Fibroblast of gingiva (primary cell): ENCODE measurements at regions not wholly inside any gene's neighbourhood (a gene's known extent, or its start where the extent isn't known, plus 50 kb on each side); places are given as distances from the start of the nearest gene placed in this dataset.
"Not testable (repeated sequence)": the region's sequence is repeated elsewhere in the genome, so short reads cannot be mapped to it uniquely, and the experiment has no call there.

ENCODE experiments used
- DNase-seq: peaks from one replicate; pipeline ENCODE4 v3.0.0-alpha.2; 2011; ENCODE audit warnings: low read depth

DNA sequence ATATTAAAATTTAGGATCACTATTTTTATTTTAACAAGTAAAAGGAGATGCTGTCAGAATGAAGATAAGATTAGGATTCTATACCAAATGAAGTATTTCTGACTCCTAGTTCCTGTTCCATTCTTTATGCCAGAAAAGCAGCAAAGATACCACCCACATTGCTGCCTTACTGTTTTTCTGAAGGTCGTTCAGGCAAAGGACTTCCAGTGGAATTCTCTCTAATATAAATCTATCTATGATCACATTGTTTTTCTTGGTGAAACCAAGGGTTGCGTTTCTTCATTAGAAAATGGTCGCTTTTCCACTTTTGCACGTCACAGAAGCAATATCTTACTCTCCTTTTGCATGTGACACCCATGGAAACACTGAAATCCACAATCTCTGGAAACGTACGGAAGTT lies 594.8 kb upstream of the ADGRL2 start:
- no peak for DNase-seq

DNA sequence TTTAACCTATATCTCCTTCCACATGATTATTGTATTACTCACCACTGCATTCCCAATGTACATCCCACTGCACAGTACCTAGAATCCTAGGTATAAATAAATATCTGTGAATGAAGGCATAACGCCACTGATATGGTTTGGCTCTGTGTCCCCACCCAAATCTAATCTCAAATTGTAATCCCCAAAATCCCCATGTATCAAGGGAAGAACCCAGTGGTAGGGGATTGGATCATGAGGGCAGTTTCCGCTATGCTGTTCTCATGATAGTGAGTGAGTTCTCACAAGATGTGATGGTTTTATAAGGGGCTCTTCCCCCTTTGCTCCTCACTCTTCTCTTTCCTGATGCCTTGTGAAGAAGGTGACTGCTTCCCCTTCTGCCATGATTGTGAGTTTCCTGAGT lies 599.0 kb upstream of the ADGRL2 start:
- DNase-seq, result no peak

DNA sequence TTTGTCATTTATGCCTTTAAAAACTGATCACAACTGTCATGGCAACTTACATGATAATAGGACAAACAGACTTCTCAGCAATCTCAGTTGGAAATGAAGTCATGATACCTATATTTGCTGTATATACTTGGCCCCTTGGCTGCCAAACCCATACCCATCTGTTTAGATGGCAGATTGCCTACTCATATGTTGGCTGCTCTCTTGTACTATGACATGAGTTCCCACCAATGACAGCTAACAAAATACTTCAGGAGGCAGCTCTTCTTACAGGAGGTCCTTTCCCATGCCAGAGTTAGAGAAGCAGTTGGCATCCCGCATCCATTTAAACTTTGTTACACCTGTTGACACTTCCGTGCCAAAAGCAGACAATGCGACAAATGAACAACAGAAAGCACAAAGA lies 603.1 kb upstream of the ADGRL2 start:
- DNase-seq, result no peak

DNA sequence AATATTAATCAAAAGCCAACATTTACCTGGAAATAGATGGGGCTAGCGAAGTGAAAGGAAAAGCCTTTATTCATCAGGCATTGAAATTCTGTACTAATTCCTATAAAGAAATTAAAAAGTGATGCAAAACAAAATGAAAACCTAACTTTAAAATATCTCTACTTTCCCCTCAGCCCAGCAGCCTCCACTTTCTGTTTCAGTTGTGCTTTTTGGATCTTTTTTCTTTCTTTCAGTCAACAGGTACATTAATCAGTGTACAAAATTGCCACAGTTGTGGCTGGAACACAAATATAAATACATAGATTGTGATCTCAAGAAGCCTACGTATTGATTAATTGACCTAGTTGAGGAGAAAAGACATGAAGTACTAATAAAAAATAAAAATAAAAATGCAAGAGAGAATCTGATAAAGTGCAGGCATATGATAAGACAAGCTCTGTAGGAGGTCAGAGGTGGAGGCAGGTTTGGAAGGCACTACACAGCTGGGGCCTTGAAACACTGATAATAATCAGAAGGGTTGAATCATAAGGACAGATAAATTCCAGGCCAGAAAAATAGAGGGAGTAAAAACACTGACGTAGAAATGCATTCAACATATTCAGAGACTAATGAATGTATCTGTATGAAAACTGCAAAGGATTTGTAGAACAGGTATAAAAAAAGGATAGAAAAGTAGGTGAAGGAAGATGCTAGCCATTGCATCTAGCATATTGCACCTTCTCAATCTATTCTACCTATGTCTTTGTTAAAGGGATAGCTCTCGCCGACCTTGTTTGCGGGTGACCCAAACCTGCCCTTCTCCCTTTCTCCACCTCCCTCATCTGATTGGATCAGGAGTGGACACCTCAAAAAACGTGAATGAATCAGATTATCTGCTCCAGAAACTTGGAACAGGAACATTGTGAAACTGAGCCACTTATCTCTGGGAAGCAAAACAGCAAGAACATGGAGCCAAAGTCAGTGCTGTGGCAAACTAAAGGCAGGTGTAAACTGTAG lies 607.8 kb upstream of the ADGRL2 start:
- no peak for DNase-seq

DNA sequence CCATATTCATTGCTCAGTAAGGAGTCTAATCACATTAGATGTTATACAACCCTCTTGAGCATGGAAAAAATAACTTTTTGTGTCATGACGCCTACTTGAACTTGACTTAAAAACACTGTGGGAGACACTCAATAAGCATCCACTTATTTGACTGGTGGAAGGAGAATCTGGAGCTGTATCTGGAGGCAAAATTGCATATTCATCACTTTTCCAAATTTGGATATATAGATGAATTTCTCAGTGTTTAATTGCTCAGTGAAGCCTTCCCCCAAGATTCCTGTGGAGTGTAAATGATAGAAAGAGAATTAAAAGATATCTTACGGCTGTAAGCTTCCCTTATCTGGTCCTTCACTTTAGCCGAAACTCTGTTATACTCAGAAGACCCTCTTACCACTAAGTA lies 610.7 kb upstream of the ADGRL2 start:
- DNase-seq, result no peak

DNA sequence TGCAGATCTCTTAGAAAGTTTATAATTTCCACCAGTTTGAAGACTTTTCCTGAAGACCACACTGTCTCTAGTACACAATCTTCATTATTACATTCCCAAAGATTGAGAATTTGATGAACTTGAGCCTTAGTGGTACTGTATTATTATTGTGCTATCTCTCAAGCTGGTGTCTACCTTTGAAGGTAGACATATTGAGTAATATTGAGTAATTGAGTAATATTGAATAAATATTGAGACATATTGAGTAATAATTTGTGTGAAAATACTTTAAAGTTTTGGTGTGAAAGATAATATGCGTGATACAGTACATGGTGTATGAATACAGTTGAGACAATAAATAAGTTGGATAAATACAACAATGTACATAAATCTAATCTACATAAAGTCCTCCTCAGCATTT lies 613.1 kb upstream of the ADGRL2 start:
- no peak for DNase-seq

DNA sequence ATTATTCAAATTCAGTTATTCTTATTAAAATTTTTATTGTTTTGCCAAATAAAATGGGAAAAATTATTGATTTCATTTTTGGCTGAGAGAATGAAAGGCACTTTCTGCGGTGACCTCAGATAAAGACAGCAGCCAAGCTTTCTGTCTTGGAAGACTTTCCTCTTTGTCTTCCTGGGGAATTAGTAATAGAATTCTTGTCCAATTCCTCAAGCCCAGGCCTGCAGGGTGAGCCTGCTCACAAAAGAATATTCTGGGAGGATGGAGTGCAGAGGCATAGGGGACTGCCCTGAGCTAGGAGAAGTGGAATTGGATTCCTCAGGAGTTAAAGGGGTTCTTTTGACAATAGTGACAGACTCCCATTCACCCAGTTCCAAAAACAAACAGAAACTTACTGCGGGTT lies 614.5 kb upstream of the ADGRL2 start:
- no peak for DNase-seq

DNA sequence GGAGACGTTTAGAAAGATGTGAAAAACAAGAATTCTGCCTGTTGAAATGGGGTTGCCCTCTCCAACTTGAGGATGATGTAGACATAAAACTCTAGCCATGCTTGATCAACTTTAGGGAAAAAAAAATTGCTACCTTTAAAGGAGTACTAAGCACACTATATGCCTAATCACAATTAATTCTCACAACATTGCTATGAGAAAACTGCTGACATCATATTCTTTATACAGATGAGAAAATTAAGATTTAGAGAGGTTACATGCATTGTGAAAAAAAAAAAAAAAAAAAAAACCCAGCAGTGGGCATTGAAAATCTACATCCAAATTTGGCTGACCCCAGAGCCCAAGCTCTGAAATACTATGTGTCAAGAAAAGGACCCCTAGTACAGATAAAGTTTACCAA lies 617.2 kb upstream of the ADGRL2 start:
- DNase-seq, result no peak

DNA sequence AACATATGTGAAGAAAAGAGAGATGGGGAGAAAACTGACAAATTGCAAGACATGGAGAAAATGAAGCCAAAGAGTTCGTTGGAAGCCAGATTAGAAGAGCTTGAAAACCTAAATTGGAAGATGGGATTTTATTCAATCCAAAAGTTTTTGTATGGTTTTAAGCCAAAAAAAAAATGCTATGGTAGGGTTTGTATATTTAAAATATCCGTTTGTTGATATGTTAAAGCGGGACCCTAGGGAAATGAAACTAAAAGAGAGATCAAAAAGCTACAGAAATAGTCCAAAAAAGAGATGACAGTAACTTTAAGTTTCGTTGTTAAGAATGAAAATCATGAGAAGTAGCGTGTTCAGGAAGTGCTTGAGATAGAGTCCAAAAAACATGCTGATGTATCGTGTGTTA lies 617.7 kb upstream of the ADGRL2 start:
- no peak for DNase-seq

DNA sequence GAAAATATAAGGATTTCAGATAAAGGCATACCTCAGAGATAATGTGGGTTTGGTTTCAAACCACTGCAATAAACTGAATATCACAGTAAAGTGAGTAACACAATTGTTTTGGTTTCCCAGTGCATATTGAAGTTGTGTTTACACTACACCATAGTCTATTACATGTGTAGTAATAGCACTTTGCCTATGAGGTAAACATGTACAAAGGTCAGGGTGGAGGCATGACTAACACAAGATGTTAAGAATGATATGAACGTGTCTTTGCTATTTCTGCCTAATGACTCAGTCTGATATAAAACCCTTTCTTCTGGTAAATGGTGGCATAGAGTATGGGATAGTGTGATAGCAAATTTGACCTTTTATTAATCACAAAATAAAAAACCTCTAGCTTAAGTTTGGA lies 621.5 kb upstream of the ADGRL2 start:
- peak; percentile 88 for DNase-seq

DNA sequence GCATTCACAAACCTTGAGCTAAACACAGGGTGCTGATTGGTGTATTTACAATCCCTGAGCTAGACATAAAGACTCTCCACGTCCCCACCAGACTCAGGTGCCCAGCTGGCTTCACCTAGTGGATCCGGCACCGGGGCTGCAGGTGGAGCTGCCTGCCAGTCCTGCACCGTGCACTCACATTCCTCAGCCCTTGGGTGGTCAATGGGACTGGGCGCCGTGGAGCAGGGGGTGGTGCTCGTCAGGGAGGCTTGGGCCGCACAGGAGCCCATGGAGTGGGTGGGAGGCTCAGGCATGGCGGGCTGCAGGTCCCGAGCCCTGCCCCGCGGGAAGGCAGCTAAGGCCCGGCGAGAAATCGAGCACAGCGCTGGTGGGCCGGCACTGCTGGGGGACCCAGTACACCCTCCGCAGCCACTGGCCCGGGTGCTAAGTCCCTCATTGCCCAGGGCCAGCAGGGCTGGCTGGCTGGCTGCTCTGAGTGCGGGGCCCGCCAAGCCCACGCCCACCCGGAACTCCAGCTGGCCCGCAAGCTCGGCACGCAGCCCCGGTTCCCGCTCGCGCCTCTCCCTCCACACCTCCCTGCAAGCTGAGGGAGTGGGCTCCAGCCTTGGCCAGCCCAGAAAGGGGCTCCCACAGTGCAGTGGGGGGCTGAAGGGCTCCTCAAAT lies 622.2 kb upstream of the ADGRL2 start:
- DNase-seq, result not testable (repeated sequence)

DNA sequence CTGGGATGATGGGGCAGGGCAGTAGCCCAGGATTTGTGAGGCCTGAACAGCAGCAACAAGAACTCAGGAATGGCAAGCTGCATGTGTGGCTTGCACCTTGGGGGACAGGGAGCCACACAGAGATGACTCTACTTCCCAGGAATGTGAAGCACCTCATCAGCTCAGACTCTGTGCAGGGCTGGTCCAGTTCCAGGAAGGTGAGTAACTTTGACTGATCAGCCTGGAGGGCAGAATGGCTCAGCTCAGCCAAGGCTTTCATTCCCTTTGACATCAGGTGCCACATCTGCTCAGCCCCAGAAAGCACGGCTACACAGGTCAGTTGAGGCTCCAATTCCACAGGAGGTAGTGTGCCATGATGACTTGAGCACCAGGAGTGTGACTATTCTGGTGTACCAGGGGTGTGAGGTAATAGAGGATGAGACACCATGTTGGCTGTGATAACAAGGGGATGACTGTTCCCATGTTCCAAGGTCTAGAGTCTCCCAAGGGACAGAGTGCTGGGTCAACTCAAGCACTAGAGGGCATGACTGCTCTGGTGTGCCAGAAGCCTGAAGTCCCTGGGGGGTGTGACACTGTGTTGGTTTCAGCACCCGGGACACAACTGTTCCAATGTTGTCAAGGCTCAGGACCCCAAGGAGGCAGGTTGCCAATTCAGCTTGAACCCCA lies 625.8 kb upstream of the ADGRL2 start:
- DNase-seq, result no peak

DNA sequence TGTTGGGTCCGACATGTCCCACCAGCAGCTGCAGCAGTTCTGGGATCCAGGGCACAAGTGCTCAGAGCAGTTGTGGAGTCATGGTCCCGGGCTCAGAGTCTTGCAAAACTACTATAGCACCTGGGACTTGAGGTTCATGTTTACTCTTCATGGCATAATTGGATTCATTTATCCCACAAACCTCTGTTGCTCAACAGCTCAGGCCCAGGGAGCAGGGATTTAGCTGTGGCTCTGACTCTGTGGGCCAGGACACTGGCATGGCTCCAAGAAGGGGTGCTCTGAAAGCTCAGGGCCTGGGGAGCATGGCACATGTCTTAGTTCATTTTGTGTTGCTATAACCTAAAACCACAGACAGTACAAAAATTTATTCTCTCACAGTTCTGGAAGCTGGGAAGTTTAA lies 626.7 kb upstream of the ADGRL2 start:
- DNase-seq, result no peak

DNA sequence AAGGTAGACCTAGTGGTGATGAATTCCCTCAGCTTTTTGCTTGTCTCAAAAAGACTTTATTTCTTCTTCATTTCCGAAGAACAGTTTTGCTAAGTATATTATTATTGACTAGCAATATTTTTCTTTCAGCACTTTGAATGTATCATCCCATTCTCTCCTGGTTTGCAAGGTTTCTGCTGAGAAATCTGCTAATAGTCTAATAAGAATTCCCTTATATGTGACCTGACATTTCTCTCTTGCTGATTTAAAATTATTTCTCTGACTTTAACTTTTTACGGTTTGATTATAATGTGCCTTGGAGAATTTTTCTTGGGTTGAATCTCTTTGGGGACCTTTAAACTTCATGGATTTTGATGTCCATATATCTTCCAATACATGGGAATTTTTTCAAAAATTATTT lies 628.3 kb upstream of the ADGRL2 start:
- no peak for DNase-seq

DNA sequence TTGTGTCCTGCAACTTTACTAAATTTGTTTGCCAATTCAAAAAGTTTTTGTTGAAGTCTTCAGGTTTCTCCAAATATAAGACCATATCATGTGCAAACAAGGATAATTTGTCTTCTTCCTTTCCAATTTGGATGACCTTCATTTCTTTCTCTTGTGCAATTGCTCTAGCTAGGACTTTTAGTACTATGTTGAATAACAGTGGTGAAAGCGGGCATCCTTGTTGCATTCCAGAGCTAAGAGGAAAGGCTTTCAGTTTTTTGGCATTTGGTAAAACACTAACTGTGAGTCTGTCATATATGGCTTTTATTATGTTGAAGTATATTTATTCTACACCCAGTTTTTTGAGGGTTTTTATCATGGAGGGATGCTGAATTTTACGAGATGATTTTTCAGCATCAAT lies 630.0 kb upstream of the ADGRL2 start:
- DNase-seq, result peak; percentile 83

DNA sequence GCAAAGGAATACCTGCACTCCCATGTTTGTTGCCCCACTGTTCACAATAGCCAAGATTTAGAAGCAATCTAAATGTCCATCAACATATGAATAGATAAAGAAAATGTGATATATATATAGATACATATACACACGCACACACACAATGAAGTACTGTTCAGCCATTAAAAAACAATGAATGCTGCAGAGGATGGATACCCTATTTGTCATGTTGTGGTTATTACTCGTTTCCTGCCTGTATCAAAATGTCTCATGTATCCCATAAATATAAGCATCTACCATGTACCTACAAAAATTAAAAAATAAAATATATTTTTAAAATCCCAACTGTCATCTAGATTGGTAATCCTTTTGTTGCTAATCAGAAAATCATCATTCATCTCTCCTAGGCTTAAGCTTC lies 634.8 kb upstream of the ADGRL2 start:
- no peak for DNase-seq

DNA sequence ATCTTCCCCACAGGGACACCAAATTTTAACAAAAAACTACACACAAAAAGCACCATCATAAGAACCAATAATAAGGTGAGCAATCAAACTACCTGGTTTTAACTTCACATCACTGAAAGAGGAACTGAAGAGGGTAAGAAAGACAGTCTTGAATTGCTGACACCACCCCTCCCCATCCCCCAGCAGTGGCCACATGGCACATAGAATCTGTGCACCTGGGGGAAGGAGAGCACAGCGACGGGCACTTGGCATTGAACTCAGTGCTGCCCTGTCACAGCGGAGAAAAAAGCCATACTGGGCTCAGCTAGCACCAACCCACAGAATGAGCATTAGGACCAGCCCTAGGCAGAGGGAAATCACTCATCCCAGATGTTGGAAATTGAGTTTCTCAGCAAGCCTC lies 640.0 kb upstream of the ADGRL2 start:
- no peak for DNase-seq

DNA sequence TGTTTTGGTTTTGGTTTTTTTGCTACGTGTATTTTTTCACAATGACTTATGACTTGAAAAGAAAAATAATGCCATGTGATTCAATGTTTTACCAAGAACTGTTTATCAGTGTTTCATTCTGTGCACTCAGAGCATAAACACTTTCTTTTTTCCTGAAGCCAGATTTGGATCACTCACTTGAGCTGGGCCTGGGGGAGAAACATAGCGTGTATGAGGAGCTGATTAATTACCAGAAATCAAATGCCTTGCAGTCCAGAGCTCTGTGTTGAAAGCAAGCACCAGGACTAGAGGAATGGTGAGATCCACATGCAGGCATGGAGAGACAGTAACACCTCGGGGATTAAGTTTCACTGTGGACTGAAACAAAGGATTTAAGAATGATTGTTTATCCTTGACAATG lies 642.1 kb upstream of the ADGRL2 start:
- DNase-seq, result peak; percentile 68

DNA sequence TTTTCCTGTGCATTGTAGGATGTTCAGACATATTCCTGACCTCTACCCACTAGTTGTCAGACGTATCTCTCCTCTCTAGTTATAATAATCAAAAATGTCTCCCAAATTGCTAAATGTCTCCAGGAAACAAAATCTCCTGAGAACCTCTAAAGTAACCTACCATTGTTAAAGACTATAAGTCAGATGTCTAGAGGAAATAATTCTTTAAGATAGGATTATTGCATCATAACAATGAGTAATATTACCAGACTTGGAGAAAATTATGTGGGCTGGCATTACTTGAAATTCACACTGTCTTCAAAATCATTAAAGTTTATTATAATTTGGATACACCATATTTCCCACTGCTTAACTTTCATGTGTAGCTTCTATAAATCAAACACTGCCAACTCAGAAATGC lies 643.0 kb upstream of the ADGRL2 start:
- DNase-seq, result no peak

DNA sequence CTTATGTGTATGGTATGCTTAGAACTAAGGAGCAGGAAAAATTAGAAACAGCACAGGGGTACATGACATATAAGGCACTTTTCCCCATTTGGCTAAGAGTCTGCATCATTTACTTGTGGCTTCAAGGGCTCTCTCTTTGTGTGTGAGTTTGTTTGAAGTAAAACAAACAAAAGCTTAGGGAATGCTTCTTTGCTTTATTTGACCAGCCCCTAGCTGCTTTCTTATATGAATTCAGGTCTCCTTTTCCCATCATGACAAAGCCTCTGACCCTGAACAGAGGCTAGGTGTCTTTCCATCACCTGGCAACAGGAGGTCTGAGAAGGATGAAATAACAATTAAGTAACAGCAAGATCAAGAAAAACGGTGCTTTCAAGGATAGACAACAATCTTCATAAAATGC lies 643.8 kb upstream of the ADGRL2 start:
- DNase-seq, result no peak

DNA sequence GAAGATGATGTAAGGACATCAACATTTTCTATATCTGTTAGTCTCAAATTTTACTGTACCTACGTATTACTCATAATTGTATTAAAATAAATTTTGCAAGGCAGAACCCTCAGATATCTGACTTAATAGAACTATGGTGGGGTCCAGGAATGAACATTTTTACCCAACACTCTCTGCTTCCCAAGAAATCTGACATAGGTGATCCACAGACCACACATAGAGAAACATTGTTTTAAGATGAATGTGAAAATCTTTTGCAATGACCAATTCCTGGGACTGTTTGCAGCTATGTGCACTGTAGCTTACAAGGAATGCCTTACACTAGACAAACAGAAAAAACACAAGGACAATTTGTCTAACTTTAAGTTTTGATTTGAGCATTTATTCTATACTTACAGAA lies 645.6 kb upstream of the ADGRL2 start:
- peak; percentile 39 for DNase-seq

DNA sequence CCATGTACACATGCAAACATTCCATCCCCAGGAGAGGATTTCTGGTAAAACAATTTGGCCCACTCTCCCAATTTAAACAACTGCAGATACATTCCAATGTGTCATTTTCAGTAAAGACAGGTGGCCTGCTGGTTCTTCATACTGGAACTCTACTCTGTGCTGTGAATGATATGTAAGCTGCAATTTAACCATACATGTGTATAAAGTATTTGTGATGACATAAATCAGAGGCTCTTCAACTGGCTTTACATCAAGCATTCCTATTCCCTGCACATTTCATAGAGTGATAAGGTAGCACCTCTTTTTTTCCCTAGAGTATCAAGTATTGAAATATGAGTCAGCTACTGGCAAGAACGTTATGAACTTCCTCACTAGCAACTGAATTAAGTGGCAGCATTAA lies 649.5 kb upstream of the ADGRL2 start:
- no peak for DNase-seq
